ENCODE measurements at regions not wholly inside any gene's neighbourhood (a gene's known extent, or its start where the extent isn't known, plus 50 kb on each side); places are given as distances from the start of the nearest gene placed in this dataset.
"Not testable (repeated sequence)": the region's sequence is repeated elsewhere in the genome, so short reads cannot be mapped to it uniquely, and the experiment has no call there.

DNA sequence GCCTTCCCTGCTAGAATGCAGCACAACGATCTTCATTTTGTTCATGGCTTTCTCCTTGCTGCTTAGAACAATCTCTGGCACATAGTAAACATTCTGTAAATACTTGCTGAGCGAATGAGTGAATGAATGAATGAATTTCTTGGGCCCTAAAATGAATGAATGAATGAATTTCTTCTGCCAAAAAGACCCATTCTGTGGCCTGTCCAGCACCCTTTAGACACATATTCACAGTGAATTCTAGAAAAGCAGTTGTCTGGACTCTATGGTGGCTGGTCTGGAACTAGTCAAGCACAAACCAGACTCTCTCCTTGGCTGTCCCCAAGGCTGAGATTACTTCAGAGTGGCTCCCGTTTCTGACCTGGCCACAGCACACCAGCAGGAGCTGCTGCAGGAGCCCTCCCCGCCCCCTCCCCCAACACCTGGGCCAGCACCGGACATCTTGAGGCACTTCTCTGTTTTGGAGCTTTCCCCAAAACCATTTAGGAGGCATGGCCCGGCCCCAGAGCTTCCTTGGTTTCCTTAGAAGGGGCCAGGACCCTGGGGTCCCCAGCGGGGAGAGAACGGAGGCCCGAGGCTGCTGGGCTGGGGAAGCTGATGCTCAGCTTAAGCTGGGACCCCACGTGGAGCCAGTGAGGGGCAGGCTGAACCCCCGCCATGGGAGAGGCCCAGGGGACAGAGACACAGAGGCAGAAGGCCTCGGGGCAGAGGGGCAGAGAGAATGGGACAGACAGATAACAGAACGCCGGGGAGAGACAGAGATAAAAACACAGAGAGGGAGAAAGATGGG is 159.0 kb downstream of the ZFP36L2 start:
- TF ChIP-seq, protein P1, sequence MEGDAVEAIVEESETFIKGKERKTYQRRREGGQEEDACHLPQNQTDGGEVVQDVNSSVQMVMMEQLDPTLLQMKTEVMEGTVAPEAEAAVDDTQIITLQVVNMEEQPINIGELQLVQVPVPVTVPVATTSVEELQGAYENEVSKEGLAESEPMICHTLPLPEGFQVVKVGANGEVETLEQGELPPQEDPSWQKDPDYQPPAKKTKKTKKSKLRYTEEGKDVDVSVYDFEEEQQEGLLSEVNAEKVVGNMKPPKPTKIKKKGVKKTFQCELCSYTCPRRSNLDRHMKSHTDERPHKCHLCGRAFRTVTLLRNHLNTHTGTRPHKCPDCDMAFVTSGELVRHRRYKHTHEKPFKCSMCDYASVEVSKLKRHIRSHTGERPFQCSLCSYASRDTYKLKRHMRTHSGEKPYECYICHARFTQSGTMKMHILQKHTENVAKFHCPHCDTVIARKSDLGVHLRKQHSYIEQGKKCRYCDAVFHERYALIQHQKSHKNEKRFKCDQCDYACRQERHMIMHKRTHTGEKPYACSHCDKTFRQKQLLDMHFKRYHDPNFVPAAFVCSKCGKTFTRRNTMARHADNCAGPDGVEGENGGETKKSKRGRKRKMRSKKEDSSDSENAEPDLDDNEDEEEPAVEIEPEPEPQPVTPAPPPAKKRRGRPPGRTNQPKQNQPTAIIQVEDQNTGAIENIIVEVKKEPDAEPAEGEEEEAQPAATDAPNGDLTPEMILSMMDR (IDR thresholded peaks at IDR 0.05; ENCODE audit: low read depth, low read length) = no peak
- Histone ChIP-seq H3K36me3 (no peaks in the 10 kb centered on the region), H3K27me3 (ENCODE audit: insufficient read depth, low read depth, severe bottlenecking) (no peaks in the 10 kb centered on the region), H3K9me3 (ENCODE audit: severe bottlenecking) (no peaks in the 10 kb centered on the region), H3K27ac (no peak overlapping the region), H3K4me3 (ENCODE audit: low read depth, low read length) (no peak overlapping the region)
- no peak for DNase-seq

DNA sequence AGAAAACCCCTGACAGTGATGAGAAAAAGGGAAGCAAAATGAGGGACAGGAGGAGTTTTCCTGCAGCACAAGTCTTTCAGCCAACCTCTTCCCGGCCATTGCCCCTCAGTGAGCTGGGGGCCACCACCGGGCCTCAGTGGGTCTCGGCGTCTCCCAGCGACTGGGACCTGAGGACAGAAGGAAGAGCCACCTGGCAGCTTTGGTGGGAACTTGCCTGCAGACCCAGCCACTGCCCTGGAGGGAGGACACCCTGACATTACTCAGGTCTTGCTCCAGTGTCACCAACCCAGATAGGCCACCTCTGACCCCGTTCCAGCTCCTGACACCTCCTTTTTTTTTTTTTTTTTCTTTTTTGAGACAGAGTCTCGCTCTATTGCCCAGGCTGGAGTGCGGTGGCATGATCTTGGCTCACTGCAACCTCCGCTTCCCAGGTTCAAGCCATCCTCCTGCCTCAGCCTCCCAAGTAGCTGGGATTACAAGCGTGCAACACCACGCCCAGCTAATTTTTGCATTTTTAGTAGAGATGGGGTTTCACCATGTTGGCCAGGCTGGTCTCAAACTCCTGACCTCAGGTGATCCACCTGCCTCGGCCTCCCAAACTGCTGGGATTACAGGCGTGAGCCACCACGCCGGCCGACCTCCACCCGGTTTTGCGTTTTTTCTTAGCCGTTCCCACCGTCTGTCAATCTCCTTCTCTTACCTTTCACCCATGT is 159.7 kb downstream of the ZFP36L2 start:
- H3K9me3 ChIP-seq (ENCODE audit: severe bottlenecking); H3K27me3 ChIP-seq (ENCODE audit: insufficient read depth, low read depth, severe bottlenecking); H3K36me3 ChIP-seq; H3K27ac ChIP-seq; H3K4me3 ChIP-seq (ENCODE audit: low read depth, low read length); DNase-seq: not testable (repeated sequence)

DNA sequence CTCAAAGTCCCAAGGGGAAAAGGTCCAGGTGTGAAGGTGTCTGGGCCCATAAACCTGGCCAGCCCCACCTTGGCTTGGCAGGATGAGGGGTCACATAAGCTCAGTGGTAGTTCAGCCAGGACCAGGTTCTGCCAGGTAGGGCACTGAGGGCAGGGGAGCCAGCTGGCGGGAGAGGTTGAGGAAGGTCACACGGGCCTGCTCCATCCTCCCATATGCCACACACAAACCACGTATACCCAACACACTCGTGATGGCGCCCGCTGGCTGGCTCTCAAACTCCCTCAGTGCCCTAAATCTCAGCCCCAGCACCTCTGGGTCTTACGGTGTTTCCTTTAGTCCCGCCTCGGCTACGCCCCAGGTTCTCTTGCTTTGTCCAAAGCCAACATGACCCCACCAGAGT is 160.5 kb downstream of the ZFP36L2 start:
- no peaks in the 10 kb centered on the region for H3K27me3 ChIP-seq (ENCODE audit: insufficient read depth, low read depth, severe bottlenecking)
- no peak overlapping the region for H3K4me3 ChIP-seq (ENCODE audit: low read depth, low read length)
- H3K36me3 ChIP-seq = no peaks in the 10 kb centered on the region
- H3K9me3 ChIP-seq (ENCODE audit: severe bottlenecking) = peaks cover 8% of the 10 kb centered on the region
- TF ChIP-seq, protein P1 (IDR thresholded peaks at IDR 0.05; ENCODE audit: low read depth, low read length) = no peak
- no peak for DNase-seq
- H3K27ac ChIP-seq = no peak overlapping the region

DNA sequence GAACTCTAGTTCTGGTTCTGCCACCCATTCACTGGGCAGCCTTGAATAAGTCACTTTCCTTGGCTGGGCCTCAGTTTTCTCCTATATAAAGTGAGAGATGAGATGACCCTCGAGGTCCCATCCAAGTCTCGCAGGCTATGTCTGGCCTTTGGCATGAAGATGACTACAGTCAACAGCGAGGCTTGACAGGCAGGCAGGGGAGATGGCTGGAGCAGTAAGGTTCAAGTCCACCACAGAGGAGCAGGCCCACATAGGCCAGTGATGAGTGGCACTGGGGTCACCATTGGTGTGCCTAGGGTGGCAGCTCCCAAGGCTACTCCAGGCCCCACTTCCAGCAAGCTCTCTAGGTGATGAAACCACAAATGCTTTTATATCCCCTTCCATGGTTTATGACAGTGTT is 161.4 kb downstream of the ZFP36L2 start:
- H3K9me3 ChIP-seq (ENCODE audit: severe bottlenecking) = peaks cover 8% of the 10 kb centered on the region
- no peaks in the 10 kb centered on the region for H3K36me3 ChIP-seq
- DNase-seq = no peak
- no peaks in the 10 kb centered on the region for H3K27me3 ChIP-seq (ENCODE audit: insufficient read depth, low read depth, severe bottlenecking)
- TF ChIP-seq, protein P1 (IDR thresholded peaks at IDR 0.05; ENCODE audit: low read depth, low read length) = no peak
- no peak overlapping the region for H3K4me3 ChIP-seq (ENCODE audit: low read depth, low read length)
- no peak overlapping the region for H3K27ac ChIP-seq

DNA sequence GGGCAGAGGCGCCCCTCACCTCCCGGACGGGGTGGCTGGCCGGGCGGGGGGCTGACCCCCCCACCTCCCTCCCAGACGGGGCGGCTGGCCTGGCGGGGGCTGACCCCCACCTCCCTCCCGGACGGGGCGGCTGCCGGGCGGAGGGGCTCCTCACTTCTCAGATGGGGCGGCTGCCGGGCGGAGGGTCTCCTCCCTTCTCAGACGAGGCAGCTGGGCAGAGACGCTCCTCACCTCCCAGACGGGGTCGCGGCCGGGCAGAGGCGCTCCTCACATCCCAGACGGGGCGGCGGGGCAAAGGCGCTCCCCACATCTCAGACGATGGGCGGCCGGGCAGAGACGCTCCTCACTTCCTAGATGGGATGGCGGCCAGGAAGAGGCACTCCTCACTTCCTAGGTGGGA is 163.3 kb downstream of the ZFP36L2 start:
- not testable (repeated sequence) for H3K9me3 ChIP-seq (ENCODE audit: severe bottlenecking); DNase-seq; H3K4me3 ChIP-seq (ENCODE audit: low read depth, low read length); H3K27ac ChIP-seq; H3K36me3 ChIP-seq; H3K27me3 ChIP-seq (ENCODE audit: insufficient read depth, low read depth, severe bottlenecking)

DNA sequence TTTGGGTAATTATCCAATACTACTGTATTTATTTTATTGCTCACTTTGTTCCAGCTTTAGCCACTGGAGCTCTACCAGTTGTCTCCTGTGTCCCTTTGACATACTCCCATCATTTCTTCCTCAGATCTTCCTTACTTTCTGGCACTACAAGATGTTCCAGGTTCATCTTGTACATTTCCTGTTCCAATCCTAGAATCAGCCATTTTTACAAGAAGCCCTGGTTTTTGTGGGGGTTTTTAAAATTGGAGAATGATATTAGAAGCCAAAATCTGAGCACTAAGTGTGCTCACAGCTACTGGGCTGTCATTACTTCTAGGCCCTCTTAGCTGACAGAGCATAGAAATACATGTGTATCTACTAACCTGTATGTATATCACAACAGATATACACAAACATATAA is 164.3 kb downstream of the ZFP36L2 start:
- TF ChIP-seq, protein P1 (IDR thresholded peaks at IDR 0.05; ENCODE audit: low read depth, low read length) = no peak
- Histone ChIP-seq H3K27me3 (ENCODE audit: insufficient read depth, low read depth, severe bottlenecking) (no peaks in the 10 kb centered on the region), H3K4me3 (ENCODE audit: low read depth, low read length) (no peak overlapping the region), H3K27ac (no peak overlapping the region), H3K36me3 (no peaks in the 10 kb centered on the region), H3K9me3 (ENCODE audit: severe bottlenecking) (peaks cover 8% of the 10 kb centered on the region)
- no peak for DNase-seq

All from WERI-Rb-1 (cell line).